GM18867 (cell line): ENCODE measurements at regions not wholly inside any gene's neighbourhood (a gene's known extent, or its start where the extent isn't known, plus 50 kb on each side); places are given as distances from the start of the nearest gene placed in this dataset.
A peak's percentile ranks its signal among the peaks of the same experiment; 100 is the strongest.
"Not testable (repeated sequence)": the region's sequence is repeated elsewhere in the genome, so short reads cannot be mapped to it uniquely, and the experiment has no call there.

Experiments used
- ATAC-seq: cut with Tn5 transposase; IDR thresholded peaks from one replicate; pipeline ENCODE4 v1.9.1; 2021; ENCODE audit warnings: mild to moderate bottlenecking, moderate library complexity; ENCODE audit not compliant: unreplicated experiment

- no peak for ATAC-seq
Observed at GRCh38 chr5:112472614-112473013, 53.5 kb upstream of the EPB41L4A start.

- no peak for ATAC-seq
Observed at GRCh38 chr5:112473989-112474388, 54.9 kb upstream of the EPB41L4A start.

- no peak for ATAC-seq
Observed at GRCh38 chr5:112475747-112476365, 56.8 kb upstream of the EPB41L4A start.

GRCh38 chr5:112479418-112479817, 60.3 kb upstream of the EPB41L4A start:
- ATAC-seq: no peak

GRCh38 chr5:112480501-112480900, 61.4 kb upstream of the EPB41L4A start:
- no peak for ATAC-seq

GRCh38 chr5:112483704-112484103, 64.6 kb upstream of the EPB41L4A start:
- no peak for ATAC-seq

GRCh38 chr5:112485934-112486355, 66.9 kb upstream of the EPB41L4A start:
- no peak for ATAC-seq

GRCh38 chr5:112491257-112491656, 72.2 kb upstream of the EPB41L4A start:
- ATAC-seq: no peak

GRCh38 chr5:112492291-112492690, 73.2 kb upstream of the EPB41L4A start:
- peak; percentile 100 for ATAC-seq

GRCh38 chr5:112503749-112504501, 84.8 kb upstream of the EPB41L4A start:
- not testable (repeated sequence) for ATAC-seq

- ATAC-seq: not testable (repeated sequence)
Observed at GRCh38 chr5:112509097-112509496, 90.0 kb upstream of the EPB41L4A start.

GRCh38 chr5:112511920-112512319, 92.8 kb upstream of the EPB41L4A start:
- no peak for ATAC-seq

- ATAC-seq: no peak
Observed at GRCh38 chr5:112512901-112513300, 93.8 kb upstream of the EPB41L4A start.

- ATAC-seq: no peak
Observed at GRCh38 chr5:112514111-112514510, 95.0 kb upstream of the EPB41L4A start.

- not testable (repeated sequence) for ATAC-seq
Observed at GRCh38 chr5:112520474-112520873, 101.4 kb upstream of the EPB41L4A start.

- peak; percentile 70 for ATAC-seq
Observed at GRCh38 chr5:112522891-112523673, 104.0 kb upstream of the EPB41L4A start.

- peak; percentile 69 for ATAC-seq
Observed at GRCh38 chr5:112523674-112524263, 104.7 kb upstream of the EPB41L4A start.

- no peak for ATAC-seq
Observed at GRCh38 chr5:112525217-112525616, 106.1 kb upstream of the EPB41L4A start.

- no peak for ATAC-seq
Observed at GRCh38 chr5:112528928-112529327, 109.9 kb upstream of the EPB41L4A start.

- no peak for ATAC-seq
Observed at GRCh38 chr5:112529525-112529924, 110.4 kb upstream of the EPB41L4A start.

- peak; percentile 57 for ATAC-seq
Observed at GRCh38 chr5:112532654-112533360, 113.7 kb upstream of the EPB41L4A start.
